HepG2 (cell line): ENCODE measurements at regions not wholly inside any gene's neighbourhood (a gene's known extent, or its start where the extent isn't known, plus 50 kb on each side); places are given as distances from the start of the nearest gene placed in this dataset.

Experiments
- ATAC-seq: fragments of 200-7000 bp; cut with Tn5 transposase; 3 replicates; pipeline ENCODE4 v1.9.1; 2020; ENCODE audit warnings: mild to moderate bottlenecking, moderate library complexity
- BruUV-seq: library from RNA; stranded (reverse); fragments of 400-500 nt; replicated peaks from 2 replicates; lab custom pipeline; 2021; lab: Mats Ljungman, UMichigan
- CTCF ChIA-PET: fragments of 300-600 bp; formaldehyde crosslinking; extraction: SDS; loops from one replicate; lab custom pipeline; 2021; ENCODE audit warnings: low total read pairs, inconsistent platforms, low intra/inter-chr PET ratio; lab: Yijun Ruan, JAX
- POLR2A ChIA-PET: fragments of 350-600 bp; sonication (Branson Sonifier 250); formaldehyde crosslinking; loops from one replicate; lab custom pipeline; 2020; ENCODE audit warnings: antibody characterized with exemption, inconsistent platforms; lab: Yijun Ruan, JAX
- DNase-seq: peaks from one replicate; pipeline ENCODE4 v3.0.0-alpha.2; 2015; ENCODE audit warnings: low spot score
- FAIRE-seq: peaks from 3 replicates; lab custom pipeline; 2011; peaks lifted over from hg19 to GRCh38; lab: Jason Lieb, UNC
- H2AFZ ChIP-seq: one replicate; pipeline ENCODE4 v1.6.1; 2011; ENCODE audit warnings: low read length, inconsistent platforms
- H3K27ac ChIP-seq: fragments of 300-600 bp; 3 replicates; pipeline ENCODE4 v1.8.0; 2011; ENCODE audit warnings: mixed run types, mild to moderate bottlenecking, mixed read lengths, low read length, inconsistent platforms; ENCODE audit not compliant: insufficient read depth; ENCODE audit errors: extremely low read length
- H3K27me3 ChIP-seq, 2 experiments: fragments of 200-600 bp in 1 of 2; 2 replicates in 1 of 2; 3 replicates in 1 of 2; pipeline versions ENCODE4 v1.6.0 to v1.8.0; 2011; ENCODE audit warnings: low read length in 2 of 2, mild to moderate bottlenecking in 2 of 2, moderate library complexity in 2 of 2, inconsistent platforms in 1 of 2; ENCODE audit not compliant: insufficient read depth in 2 of 2, control insufficient read depth in 1 of 2
- H3K36me3 ChIP-seq, 2 experiments: fragments of 200-600 bp in 1 of 2; replicated peaks in 1 of 2; 2 replicates in 1 of 2; 3 replicates in 1 of 2; pipeline versions ENCODE4 v1.5.1 to v1.8.0; 2011; ENCODE audit warnings: low read length in 2 of 2, inconsistent platforms in 1 of 2; ENCODE audit not compliant: insufficient read depth in 2 of 2, control insufficient read depth in 1 of 2
- H3K4me1 ChIP-seq: 2 replicates; pipeline ENCODE4 v1.5.1; 2012; ENCODE audit warnings: low read length, inconsistent platforms; ENCODE audit not compliant: insufficient read depth
- H3K4me2 ChIP-seq: 2 replicates; pipeline ENCODE4 v1.6.0; 2011; ENCODE audit warnings: low read depth, low read length, inconsistent platforms
- H3K4me3 ChIP-seq, 3 experiments: fragments of 200-600 bp in 1 of 3; sonication (generic), shearing (Covaris generic) in 1 of 3; replicated peaks in 1 of 3; 2 replicates each; pipeline ENCODE4 v1.5.1; 2011 to 2016; ENCODE audit warnings: low read length in 3 of 3, inconsistent platforms in 2 of 3, low read depth in 2 of 3, mild to moderate bottlenecking in 2 of 3, control low read depth in 1 of 3, mixed read lengths in 1 of 3; ENCODE audit not compliant: insufficient read depth in 1 of 3
- H3K79me2 ChIP-seq: one replicate; pipeline ENCODE4 v1.6.1; 2011; ENCODE audit warnings: low read length, inconsistent platforms; ENCODE audit not compliant: insufficient read depth
- H3K9ac ChIP-seq: 2 replicates; pipeline ENCODE4 v1.6.0; 2011; ENCODE audit warnings: mild to moderate bottlenecking, low read depth, low read length, inconsistent platforms; ENCODE audit not compliant: insufficient read depth
- H3K9me3 ChIP-seq: 2 replicates; pipeline ENCODE4 v1.5.1; 2012; ENCODE audit warnings: mild to moderate bottlenecking, low read length
- H4K20me1 ChIP-seq: 2 replicates; pipeline ENCODE4 v1.6.0; 2011; ENCODE audit warnings: inconsistent platforms, mild to moderate bottlenecking, low read length, moderate library complexity; ENCODE audit not compliant: insufficient read depth
- ZNF329 ChIP-seq: sonication (generic); formaldehyde crosslinking; IDR thresholded peaks from 2 replicates; pipeline ENCODE4 v1.9.0; 2021; ENCODE audit warnings: low read depth, mild to moderate bottlenecking, missing genetic modification reagents
- WGBS: methylation state at CpG from one replicate; pipeline ENCODE4 v1.1.6; 2017; ENCODE audit warnings: low lambda C conversion rate; 5-methylcytosine and 5-hydroxymethylcytosine counted together
- in situ Hi-C: cut with HindIII; loops from 2 replicates; pipeline ENCODE4 v1.10.0; 2017; ENCODE audit warnings: low pct_unique_long_range_greater_than_20kb; ENCODE audit not compliant: extremely low pct_ligation_motif_present
- intact Hi-C: fragments of 100-400 bp; cut with micrococcal nuclease; formaldehyde crosslinking; loops from one replicate; pipeline ENCODE4 v1.10.0; 2022; ENCODE audit not compliant: unreplicated experiment
- TF ChIP-seq, protein P1 (sequence below): sonication (generic); formaldehyde crosslinking; IDR thresholded peaks from 2 replicates; pipeline ENCODE4 v1.4.0; 2020; ENCODE audit warnings: missing genetic modification reagents
- TF ChIP-seq, protein P2 (sequence below): sonication (generic); formaldehyde crosslinking; IDR thresholded peaks from 2 replicates; pipeline ENCODE4 v1.4.0; 2020; ENCODE audit warnings: mild to moderate bottlenecking, missing genetic modification reagents

DNA sequence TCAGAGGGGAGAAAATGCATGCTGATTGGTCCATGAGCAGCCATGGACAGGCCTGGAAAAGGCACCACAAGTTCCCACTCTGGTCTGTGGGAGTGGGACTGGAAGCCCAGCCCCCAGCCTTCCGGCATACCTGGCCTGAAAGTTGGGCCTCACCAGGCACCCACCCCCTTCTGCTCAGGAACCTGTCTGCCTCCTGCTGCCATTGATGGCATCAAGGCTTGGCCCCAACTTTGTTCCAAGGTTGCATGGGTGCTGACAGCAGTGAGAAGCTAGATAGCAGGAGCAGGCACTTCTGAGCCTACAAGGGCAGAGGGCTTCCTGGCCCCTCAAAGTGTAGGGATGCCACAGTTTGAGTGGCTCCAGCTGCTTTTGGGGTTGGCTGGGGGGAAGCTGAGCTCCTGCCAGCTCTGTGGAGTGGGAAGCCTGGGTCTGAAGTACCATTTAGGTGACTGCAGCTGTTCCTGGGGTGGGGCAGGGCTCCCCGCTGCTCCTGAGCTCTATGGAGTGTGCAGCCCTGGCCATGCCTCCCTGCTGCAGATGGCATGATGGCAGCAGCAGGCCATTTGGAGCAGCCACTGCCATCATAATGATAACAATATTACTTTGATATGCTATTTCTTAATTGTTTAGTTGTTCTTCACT lies 1054.1 kb upstream of the GBE1 start (continued):
- TF ChIP-seq, protein P1, sequence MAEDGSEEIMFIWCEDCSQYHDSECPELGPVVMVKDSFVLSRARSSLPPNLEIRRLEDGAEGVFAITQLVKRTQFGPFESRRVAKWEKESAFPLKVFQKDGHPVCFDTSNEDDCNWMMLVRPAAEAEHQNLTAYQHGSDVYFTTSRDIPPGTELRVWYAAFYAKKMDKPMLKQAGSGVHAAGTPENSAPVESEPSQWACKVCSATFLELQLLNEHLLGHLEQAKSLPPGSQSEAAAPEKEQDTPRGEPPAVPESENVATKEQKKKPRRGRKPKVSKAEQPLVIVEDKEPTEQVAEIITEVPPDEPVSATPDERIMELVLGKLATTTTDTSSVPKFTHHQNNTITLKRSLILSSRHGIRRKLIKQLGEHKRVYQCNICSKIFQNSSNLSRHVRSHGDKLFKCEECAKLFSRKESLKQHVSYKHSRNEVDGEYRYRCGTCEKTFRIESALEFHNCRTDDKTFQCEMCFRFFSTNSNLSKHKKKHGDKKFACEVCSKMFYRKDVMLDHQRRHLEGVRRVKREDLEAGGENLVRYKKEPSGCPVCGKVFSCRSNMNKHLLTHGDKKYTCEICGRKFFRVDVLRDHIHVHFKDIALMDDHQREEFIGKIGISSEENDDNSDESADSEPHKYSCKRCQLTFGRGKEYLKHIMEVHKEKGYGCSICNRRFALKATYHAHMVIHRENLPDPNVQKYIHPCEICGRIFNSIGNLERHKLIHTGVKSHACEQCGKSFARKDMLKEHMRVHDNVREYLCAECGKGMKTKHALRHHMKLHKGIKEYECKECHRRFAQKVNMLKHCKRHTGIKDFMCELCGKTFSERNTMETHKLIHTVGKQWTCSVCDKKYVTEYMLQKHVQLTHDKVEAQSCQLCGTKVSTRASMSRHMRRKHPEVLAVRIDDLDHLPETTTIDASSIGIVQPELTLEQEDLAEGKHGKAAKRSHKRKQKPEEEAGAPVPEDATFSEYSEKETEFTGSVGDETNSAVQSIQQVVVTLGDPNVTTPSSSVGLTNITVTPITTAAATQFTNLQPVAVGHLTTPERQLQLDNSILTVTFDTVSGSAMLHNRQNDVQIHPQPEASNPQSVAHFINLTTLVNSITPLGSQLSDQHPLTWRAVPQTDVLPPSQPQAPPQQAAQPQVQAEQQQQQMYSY (CRISPR knock-in tag) = no peak

DNA sequence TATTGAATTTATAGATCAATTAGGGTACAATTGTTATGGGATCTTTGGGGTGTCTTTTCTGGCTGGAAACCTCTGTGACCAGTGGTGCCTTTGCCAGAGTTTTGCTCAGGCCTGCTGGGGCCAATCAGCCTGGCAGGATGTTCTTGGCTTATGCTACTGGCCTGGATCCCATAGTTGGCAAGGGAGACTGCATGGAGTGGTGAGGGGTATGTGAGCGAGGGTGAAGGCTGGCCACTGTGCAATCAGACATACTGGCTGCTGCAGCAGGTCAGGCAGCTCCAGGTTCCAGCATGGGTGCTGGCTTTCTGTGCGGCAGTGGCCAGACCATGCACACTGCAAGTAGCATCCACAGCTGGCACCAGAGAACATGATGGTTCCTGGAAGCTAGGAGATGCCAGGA lies 1053.2 kb upstream of the GBE1 start:
- no TSS peak for BruUV-seq
- no peak for ATAC-seq
- no peaks in the 10 kb centered on the region for H4K20me1 ChIP-seq
- FAIRE-seq = no peak
- ChIA-PET POLR2A (no interaction called here), CTCF (no interaction called here)
- H3K4me3 ChIP-seq = no peak overlapping the region
- no peaks in the 10 kb centered on the region for H3K79me2 ChIP-seq
- H3K4me1 ChIP-seq = no peaks in the 10 kb centered on the region
- no peaks in the 10 kb centered on the region for H3K27me3 ChIP-seq
- intact Hi-C loops (no loop called here), in situ Hi-C loops (no loop called here)
- H3K27ac ChIP-seq = no peak overlapping the region
- no peak overlapping the region for H2AFZ ChIP-seq
- DNase-seq = no peak
- no peak overlapping the region for H3K4me2 ChIP-seq
- WGBS = 0% methylated on average over 1 of the region's 2 CpGs
- no peaks in the 10 kb centered on the region; the same call in 1 of the 2 replicates for H3K9me3 ChIP-seq
- TF ChIP-seq, protein P2, sequence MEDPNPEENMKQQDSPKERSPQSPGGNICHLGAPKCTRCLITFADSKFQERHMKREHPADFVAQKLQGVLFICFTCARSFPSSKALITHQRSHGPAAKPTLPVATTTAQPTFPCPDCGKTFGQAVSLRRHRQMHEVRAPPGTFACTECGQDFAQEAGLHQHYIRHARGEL = no peak
- no peak for TF ChIP-seq ZNF329 (CRISPR knock-in tag)
- no peaks in the 10 kb centered on the region for H3K36me3 ChIP-seq
- no peak overlapping the region for H3K9ac ChIP-seq
